DMS53 (cell line): ENCODE measurements at regions not wholly inside any gene's neighbourhood (a gene's known extent, or its start where the extent isn't known, plus 50 kb on each side); places are given as distances from the start of the nearest gene placed in this dataset.

ENCODE experiments used
- DNase-seq: peaks from one replicate; lab custom pipeline; 2025; lab: John Stamatoyannopoulos, UW

- no peak for DNase-seq
These were observed 316.2 kb downstream of the CENPC start for GRCh38 chr4:67229148-67229547.

GRCh38 chr4:67220861-67221260 lies 324.4 kb downstream of the CENPC start:
- no peak for DNase-seq

GRCh38 chr4:67218883-67219282 lies 326.4 kb downstream of the CENPC start:
- DNase-seq = no peak

GRCh38 chr4:67207941-67208441 lies 337.3 kb downstream of the CENPC start:
- no peak for DNase-seq

GRCh38 chr4:67204441-67204840 lies 340.9 kb downstream of the CENPC start:
- DNase-seq = no peak

- no peak for DNase-seq
These were observed 344.0 kb downstream of the CENPC start for GRCh38 chr4:67201334-67201733.

- peak; percentile 66 for DNase-seq
These were observed 346.6 kb downstream of the CENPC start for GRCh38 chr4:67198727-67199126.

- DNase-seq = peak; percentile 15
These were observed 377.5 kb downstream of the CENPC start for GRCh38 chr4:67167849-67168248.

- DNase-seq = no peak
These were observed 382.6 kb downstream of the CENPC start for GRCh38 chr4:67162690-67163089.

GRCh38 chr4:67161311-67161710 lies 384.0 kb downstream of the CENPC start:
- no peak for DNase-seq

- DNase-seq = no peak
These were observed 384.9 kb downstream of the CENPC start for GRCh38 chr4:67160394-67160793.

GRCh38 chr4:67158666-67159065 lies 386.6 kb downstream of the CENPC start:
- DNase-seq = no peak

- DNase-seq = peak; percentile 62
These were observed 392.3 kb downstream of the CENPC start for GRCh38 chr4:67152976-67153375.

GRCh38 chr4:67151376-67152343 lies 393.6 kb downstream of the CENPC start:
- no peak for DNase-seq

GRCh38 chr4:67141586-67141985 lies 403.7 kb downstream of the CENPC start:
- no peak for DNase-seq

- no peak for DNase-seq
These were observed 410.7 kb downstream of the CENPC start for GRCh38 chr4:67134616-67135015.

GRCh38 chr4:67133162-67133561 lies 412.1 kb downstream of the CENPC start:
- DNase-seq = no peak

GRCh38 chr4:67131224-67131623 lies 414.1 kb downstream of the CENPC start:
- no peak for DNase-seq

- no peak for DNase-seq
These were observed 414.9 kb downstream of the CENPC start for GRCh38 chr4:67130411-67130810.

GRCh38 chr4:67126570-67126969 lies 418.7 kb downstream of the CENPC start:
- DNase-seq = no peak

GRCh38 chr4:67125636-67126514 lies 419.4 kb downstream of the CENPC start:
- DNase-seq = no peak

GRCh38 chr4:67124716-67125115 lies 420.6 kb downstream of the CENPC start:
- no peak for DNase-seq

GRCh38 chr4:67122029-67122428 lies 423.3 kb downstream of the CENPC start:
- peak; percentile 39 for DNase-seq
